LoVo (cell line): ENCODE measurements at regions not wholly inside any gene's neighbourhood (a gene's known extent, or its start where the extent isn't known, plus 50 kb on each side); places are given as distances from the start of the nearest gene placed in this dataset.

Source experiments
- DNase-seq: peaks from one replicate; pipeline ENCODE4 v3.0.0-alpha.2; 2016; ENCODE audit warnings: low spot score

DNA sequence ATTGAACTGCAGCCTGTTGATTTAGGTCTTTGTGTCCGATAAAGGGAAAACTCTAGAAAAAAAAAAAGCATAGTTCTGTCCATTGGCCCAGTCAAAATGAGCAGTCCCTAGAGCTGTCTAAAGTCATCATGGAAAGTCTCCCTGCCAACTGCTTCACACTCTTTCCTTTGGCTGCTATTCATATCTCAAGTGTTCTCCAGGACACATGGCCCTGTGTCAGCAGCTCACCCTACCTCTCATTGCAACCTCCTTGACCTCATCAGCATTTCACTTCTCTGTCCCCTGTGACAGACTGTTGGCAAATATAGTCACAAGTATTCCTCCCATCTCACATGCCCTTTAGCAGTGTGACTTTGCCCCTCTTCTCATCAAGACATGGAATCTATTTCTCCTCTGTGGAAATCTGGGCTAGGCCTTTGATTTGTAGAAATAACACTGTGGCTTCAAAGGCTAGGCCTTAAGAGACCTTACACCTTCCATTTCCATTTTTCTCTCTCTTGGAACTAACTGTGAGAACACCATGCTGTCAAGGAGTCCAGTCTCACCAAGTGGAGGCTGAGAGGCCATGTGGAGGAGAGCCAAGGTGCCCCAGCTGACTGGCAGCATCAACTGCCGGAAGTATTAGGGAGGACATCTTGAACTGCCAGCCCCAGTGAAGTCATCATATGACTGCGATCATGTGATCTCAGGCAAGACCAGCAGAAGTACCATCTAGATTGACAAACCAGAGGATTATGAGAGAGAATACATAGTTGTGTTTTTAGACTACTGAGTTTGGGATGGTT is 149.4 kb upstream of the TARS1 start:
- no peak for DNase-seq

DNA sequence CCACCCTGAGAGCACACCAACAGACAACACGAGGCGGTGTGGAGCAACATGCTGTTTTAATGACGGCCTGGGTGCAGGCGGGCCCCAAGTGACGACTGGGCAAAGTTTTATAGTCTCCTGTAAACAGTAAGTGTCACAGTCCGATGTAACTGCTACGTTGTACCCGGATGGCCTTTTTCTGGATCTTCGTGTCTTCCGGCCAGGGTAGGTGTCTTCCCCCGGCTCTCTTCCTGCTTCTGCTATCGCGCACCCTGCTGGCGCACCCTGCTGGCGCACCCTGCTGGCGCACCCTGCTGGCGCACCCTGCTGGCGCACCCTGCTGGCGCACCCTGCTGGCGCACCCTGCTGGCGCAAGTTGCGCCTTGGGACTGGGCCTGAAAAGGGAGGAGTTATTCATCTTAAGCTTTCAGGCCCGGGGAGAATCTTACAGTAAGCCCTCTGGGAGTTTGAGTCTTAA is 143.0 kb upstream of the TARS1 start:
- DNase-seq: peak; percentile 74

DNA sequence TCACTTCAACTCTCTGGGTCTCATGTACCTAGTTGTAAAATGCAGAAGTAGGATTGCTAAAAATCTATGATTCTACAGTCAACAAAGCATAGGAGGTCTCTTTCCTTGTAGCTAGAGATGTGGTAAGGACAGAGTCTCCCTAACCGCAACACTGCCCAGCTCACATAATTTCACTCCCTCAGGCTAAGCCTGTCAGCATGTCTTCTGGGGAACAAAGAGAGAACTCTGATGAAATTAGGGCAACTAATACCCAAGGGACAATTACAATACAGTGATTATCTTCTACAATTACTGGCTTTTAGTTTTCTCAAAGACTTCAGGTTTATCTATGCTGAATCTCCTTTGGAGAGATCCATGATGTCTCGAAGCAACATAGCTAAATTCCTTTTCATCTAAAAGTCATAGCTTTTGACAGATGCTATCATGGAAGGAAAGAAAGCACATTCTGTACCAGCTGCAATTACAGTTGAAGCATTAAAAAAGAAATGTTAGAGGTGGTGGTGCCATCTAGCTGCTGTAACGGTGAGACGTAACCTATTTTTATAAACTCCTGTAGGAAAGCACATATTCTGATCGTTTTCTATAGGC is 141.1 kb upstream of the TARS1 start:
- no peak for DNase-seq

DNA sequence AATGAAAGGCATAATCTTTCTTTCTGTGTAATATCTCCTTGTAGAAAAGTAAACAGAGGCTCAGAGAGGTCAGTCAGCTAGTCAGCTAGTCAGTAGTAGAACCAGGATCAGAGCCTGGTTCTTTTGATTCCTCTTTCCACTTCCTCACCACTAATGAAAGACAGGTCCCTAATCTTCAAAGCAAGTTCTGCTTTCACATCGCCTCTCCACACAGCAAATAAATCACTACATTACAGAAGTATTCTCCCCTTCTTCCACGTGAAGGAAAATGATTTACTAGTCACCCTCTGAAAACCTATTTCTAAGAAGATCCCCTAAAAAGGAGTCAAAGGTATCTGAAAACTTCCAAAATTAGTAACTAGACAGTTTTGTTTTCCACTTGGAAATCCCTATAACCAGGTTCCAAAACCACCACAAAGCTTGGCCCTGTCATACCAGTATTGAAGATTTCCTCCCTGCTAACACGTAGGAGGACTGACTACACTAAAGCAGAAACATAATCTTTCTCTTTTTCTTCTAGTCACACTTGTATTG is 140.5 kb upstream of the TARS1 start:
- DNase-seq: no peak

DNA sequence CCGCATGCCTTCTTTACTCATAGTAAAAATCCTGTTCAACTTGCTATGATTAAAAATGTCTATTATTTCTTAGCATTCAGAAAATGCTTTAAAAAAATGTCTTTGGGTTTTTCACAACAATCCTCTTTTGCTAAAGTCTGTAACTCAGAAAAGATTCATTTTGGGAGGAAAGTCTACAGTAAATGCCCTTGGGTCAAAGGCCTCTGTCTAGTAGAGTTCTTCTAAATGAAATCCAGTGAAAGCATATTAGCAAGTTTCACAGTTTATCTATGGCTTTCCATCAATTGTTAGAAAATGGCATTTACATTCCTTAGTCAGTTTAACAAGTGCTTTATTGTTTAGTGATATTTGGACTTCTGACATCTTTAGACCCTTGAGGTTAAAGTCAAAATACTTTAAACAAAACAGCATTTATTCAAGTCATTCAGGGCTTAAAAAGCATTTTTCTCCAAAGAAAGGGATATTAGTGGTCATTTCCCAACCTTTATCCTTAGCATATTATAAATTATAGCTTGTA is 137.1 kb upstream of the TARS1 start:
- no peak for DNase-seq

DNA sequence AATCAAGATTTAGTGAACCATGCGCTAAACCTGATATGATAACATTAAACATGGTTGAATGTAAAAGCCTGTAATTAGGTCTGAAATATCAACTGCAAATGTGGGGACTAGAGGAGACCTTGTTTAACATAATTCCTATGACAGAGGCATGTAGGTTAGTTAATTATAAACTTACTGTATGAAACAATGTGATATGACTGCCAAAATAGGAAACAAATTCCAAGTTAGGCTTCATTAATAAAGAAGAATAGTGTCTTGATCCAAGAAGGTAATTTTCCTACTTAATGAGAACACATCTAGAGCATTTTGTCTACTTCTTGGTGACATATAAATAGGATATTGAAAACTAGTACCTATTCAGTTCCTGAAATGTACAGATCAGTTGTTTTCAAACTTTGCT is 136.2 kb upstream of the TARS1 start:
- no peak for DNase-seq

DNA sequence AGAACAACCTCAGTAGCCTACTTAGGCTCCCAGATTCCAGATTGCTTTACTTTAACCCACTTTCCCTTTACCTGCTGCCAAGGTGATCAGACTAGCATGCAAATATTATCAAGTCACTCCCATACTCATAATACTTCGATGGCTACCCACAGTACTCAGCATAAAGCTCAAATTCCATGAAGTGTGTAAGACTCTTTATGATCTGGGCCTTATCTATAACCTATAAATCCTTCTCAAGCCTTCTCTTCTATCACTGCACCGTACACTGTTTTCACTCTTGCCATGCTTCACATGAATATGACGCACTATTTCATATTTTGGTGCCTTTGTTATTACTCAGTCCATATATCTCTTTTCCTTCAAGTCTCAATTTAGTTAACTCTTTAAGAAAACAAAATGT is 135.2 kb upstream of the TARS1 start:
- no peak for DNase-seq

DNA sequence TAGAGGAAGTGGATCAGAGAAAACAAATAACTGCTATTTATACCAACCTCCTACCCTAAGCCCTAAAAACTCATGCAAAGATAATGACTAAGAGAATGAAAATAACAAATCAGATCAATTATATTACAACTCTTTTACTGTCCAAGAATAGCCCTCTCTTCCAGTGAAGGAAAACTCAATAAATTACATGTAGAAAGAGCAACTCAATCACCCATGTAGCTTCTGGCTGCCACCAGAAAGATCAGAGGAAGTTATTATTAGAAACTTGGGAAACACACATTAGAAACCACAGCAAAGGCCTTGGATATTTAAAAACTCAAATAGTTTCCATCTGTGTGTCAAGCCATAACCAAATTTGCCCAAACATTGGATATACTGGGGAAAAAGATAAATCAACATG is 134.0 kb upstream of the TARS1 start:
- DNase-seq: no peak

DNA sequence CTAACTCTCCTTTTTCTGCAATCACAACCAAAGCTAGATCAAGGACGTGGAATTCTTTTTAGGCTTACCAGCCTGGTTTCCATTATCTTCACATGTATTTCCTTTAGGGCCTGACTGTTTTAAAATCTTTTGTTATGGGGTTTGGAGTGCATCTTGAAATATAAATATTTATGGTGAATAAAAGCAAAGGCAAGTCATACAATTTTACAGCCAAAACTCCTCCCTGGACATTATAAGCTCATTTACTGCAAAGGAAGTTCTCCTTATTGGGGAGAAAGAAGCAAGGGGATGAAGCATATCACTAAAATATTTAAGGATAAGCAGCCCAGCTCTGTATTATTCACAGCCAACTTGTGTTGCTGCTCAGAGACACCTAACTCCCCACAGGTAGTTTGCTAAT is 132.2 kb upstream of the TARS1 start:
- DNase-seq: no peak

DNA sequence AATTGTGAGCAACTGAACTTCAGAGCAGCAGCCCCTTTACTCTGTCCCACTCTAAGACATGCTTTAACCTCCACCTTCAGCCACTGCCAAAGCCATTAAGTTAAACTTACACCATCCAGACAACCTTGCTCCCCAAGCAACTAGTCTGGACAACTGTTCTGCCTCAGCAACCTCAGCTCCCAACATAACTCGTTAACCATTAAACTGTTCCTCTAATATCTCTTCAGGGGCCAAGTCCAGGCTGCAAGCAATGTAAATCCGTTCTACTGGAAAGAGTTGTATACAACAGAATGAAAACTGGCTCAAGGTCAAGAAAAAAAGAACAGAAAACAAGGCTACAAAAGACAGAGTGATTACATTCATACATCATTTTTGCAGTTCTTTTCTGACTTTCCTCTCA is 131.7 kb upstream of the TARS1 start:
- no peak for DNase-seq

DNA sequence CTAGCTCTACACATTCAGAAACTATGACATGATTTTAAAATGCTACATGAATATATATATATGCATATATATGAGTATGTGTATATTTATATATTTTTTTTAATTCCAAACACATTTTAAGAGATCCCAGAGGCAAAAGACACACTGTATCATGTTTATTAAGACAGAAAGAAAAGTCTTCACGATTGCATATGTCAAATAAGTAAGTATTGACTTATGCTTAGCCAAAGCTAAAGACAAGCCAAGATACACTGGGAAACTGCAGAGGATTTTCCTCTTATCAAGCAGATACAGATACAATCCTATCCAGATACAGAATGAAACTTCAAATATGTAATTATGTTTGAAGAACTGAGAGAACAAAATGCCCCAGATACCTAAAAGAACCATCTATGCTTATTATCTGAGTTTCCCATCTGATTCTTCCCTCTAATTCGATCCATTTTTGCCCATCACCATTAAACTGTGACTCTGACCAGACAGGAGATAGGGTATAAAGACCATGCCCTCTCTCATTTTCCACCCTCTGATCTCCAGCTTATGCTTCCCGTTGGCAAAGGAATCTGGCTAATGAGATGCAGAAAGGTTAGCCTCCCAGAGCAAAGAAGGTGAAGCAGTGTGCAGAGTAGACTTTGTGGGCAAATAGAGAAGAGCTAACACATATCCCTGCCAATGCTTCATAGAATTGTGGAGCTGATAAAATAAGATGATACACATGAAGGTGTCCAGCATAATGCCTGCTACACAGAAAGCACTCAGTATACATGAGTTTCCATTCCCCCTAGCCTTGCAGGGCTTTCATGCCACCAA is 131.0 kb upstream of the TARS1 start:
- DNase-seq: no peak

DNA sequence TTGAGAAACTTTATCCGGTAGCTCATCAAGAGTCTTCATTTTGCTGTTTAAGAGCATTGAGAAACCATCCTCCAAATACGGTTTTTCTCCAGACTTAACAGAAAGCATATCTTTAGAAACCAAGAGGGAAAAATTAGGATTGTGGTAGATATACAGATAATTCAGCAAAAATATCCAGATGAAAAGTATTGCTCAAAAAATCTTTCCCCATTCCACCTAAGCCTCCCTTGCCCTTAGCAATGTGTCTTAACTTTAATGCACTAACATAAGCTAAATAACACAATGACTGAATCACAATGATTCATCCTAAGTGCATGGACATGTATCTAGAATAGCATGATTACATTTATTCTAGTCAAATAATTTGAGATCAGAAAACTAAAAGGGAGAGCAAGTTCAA is 130.3 kb upstream of the TARS1 start:
- no peak for DNase-seq

DNA sequence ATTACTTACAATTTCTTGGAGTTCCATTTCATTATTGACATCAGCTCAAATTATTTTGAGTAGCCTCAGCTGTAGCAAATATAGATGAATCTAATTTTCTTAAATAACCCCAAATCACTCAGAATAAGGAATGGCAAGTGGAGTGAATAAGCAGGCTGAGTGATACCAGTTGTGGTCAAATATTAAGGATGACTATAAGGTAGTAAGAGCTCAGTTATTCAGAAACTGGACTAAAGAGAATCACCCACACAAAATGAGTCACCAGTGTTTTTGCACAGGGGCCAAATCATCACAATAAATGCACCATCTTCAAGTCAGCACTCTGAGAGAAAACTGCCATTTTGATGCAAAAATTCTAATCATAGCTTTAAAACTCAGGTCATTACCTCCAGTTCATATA is 128.9 kb upstream of the TARS1 start:
- DNase-seq: no peak

DNA sequence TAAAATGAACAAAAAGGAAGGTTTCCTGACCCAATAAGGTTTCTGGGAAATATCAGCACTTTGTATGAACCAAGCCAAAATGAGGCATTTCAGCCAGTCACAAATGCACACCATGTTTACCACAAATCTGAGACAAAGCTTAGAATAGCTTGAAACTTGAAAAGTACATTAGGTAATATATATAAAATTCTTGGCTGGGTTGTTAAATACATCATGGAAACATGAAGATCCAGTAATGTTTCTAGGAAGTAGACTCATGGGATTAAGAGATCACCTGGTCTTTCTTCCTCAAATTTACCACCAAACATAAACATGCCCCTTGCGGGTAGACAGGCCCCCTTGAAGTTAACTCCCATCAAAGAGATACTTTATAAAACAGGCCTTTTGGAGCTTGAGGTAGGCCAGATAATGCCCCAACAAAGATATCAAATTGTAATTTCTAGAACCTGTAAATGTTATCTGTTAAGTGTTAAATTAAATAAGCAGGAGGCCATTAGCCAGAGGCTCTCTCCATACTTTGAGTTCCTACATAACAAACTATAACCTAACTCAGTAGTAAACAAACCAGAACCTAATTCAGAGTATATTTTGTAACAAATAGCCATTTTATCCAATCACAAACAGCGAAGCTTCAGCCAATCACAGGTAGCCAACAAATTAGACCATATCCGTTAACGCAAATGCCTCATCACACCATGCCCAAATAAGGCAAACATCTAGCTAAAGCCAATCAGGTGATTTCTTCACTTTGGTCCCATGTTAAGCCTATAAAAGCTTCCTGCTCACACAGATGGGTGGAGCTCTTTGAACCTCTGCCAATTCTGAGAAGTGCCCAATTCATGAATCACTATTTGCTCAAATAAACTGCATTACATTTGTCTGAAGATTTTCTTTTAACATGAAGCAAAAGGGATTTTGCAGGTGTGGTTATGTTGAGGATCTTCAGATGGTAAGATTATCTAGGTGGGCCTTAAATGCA is 127.9 kb upstream of the TARS1 start:
- DNase-seq: peak; percentile 75

DNA sequence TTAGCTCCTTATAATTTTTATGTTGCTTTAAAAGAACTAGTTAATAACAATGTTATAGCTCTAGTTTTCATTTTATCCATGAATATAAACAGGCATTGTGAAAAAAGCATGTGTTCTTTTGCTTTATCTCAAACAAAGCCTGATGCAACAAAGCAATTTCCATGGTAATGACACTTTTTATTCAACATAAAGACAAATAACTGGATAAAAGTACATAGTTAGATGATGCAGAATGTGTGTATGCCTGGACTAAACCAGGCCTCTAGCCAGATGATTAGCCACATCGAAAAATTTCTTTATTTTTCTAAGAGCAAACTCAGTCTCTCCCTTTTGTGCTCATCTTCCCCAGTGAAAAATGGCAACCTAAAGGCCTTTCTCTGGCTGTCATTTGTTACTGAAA is 125.6 kb upstream of the TARS1 start:
- no peak for DNase-seq

DNA sequence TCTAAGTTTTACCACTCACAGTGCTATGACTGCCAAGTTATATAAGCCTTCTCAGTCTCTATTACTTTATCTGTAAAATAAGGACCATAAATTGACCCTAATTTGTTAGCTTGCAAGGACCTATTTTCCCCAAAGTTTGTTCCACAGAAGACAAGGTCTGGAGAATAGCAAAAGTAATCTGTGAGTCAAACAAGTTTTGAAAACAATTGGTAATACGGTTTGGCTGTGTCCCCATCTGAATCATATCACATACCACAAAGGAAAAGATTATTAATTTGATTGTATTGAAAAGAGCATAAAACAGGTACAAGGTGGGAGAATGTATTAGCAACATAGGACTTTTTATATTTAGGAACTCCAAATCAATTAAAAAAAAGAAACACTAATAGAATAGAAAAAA is 124.0 kb upstream of the TARS1 start:
- DNase-seq: no peak

DNA sequence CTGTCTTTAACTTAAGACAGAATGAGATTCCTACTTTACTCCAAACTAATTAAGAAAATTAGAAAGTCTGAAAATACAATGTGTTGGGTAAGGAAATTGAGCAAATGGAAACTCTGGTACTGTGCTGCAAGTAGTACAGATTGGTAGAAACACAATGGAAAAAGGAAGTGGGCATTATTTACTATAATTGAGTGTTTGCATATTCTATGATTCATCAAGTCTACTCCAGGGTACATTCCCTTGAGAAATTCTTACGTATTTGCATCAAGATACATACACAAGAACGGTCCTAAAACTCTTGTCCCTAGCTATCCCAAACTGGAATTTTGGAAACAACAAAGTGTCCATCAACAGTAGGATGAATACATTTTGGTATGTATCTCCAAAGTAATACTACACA is 123.5 kb upstream of the TARS1 start:
- DNase-seq: no peak

DNA sequence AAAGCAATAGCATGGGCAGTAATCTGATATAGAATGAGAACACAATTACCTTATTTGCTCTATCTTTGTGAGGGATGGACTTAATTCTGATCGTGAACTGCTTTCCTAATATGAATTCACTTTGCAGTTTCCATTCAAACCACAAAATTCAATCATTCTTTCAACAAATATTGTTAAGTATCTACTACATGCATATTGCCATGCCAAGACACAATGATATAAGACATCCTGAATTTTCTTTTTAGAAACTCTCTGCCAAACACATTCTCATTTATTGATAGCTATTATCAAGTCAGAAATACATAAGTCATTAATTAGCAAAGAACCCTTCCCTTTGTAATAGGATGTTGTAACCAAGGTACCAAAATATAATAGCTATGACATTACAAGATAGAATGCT is 121.6 kb upstream of the TARS1 start:
- no peak for DNase-seq

DNA sequence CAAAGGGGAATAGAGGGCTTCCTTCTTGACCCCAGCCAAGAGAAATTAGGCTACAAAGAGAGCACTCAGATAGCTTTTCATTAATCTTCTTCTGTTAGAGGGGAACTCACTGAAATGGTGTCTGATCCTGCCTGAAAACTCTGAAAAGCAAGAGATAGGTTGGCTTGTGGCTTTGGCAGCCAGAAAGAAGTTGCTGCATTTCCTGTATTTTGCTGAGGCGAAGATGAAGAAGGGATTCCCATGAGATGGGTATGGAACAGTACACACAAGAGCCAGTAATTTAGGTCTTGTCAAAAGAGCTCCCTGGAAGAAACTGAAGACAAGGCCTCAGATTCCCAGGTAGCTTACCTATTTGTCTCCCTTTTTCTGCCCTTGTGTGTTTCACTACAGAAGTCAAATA is 120.9 kb upstream of the TARS1 start:
- DNase-seq: no peak

DNA sequence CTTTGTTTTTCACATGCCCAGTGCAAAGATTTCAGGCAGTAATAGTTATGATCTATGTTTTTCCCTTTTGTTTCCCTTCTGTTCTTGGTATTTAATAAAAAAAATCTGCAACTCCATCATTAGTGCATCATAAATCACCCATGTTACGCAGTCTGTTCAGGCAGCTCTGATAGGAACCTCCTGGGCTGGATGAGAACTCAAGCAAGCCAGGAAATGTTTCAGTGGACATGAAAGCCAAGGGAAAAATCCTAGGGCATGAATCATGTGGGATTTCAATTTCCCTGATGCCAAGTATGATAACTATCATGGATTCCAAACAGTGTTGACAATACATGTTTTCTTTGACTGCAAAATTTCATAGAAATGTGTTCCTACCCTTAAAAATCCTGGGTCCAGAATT is 119.7 kb upstream of the TARS1 start:
- DNase-seq: no peak

DNA sequence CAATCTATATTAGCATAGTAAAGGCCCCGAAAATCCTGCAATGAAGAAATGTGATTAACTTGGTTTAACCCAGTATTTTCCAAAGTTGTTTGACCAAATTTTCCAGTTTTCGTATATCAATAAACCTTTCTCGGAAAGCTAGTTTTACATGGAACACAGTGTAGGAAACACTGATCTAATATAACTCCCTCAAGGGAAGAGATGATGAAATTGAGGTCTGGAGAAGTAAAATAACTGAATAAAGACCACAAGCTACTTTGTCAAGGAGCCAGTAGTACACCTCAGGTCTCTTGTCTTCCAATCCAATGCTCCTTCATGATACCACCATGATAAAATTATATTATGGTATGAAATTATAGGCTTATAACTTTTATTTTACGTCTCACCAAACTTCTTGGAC is 118.1 kb upstream of the TARS1 start:
- DNase-seq: no peak
